HL-60 (cell line): ENCODE measurements at regions not wholly inside any gene's neighbourhood (a gene's known extent, or its start where the extent isn't known, plus 50 kb on each side); places are given as distances from the start of the nearest gene placed in this dataset.

Experiments used
- DNase-seq, 2 experiments: peaks; one replicate each; pipeline ENCODE4 v3.0.0-alpha.2; 2010 to 2020; ENCODE audit warnings: low read depth in 1 of 2, low spot score in 1 of 2
- H3K27ac ChIP-seq: fragments of 250-450 bp; sonication (Bioruptor Pico); replicated peaks from 2 replicates; pipeline ENCODE4 v1.5.1; 2020; ENCODE audit warnings: mild to moderate bottlenecking, moderate library complexity
- H3K27me3 ChIP-seq: fragments of 250-450 bp; sonication (Bioruptor Pico); 2 replicates; pipeline ENCODE4 v1.5.1; 2021; ENCODE audit warnings: mild to moderate bottlenecking, moderate library complexity; ENCODE audit not compliant: insufficient read depth, poor library complexity, severe bottlenecking
- H3K4me3 ChIP-seq: replicated peaks from 2 replicates; pipeline ENCODE4 v1.5.1; 2011; ENCODE audit warnings: mild to moderate bottlenecking, control low read depth, low read length; ENCODE audit not compliant: insufficient read depth
- GABPA ChIP-seq: IDR thresholded peaks from 2 replicates; pipeline ENCODE4 v1.6.1; 2012; ENCODE audit warnings: low read depth
- POLR2AphosphoS5 ChIP-seq: IDR thresholded peaks from 2 replicates; pipeline ENCODE4 v1.6.1; 2012; ENCODE audit warnings: low read depth
- SPI1 ChIP-seq: IDR thresholded peaks from 2 replicates; pipeline ENCODE4 v1.6.1; 2012; ENCODE audit warnings: low read depth, mild to moderate bottlenecking, borderline replicate concordance
- TF ChIP-seq, protein P1 (sequence below): IDR thresholded peaks from 2 replicates; pipeline ENCODE4 v1.6.1; 2012; ENCODE audit warnings: low read depth; ENCODE audit not compliant: insufficient replicate concordance
- TF ChIP-seq, protein P2 (sequence below): IDR thresholded peaks from one replicate; pipeline ENCODE4 v1.5.1; 2011; ENCODE audit warnings: low read length, control low read depth, inconsistent platforms; ENCODE audit not compliant: insufficient read depth

DNA sequence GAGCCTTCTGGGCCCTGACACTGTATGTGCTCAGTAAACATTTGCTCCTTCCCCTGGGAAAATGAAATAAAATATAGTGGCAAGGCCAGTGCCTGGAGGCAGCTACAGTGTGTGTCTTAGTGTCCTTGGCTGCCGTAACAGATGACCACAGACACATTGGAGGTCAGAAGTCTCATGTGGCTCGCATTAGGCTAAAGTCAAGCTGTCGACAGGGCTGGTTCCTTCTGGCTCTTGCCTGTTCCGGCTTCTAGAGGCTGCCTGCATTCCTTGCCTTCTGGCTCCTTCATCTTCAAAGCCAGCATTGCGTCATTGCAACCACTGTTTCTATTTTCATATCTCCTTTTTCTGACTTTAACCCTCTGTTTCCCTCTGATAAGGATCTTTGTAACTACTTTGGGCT is 83.6 kb upstream of the STX18 start:
- no peaks in the 10 kb centered on the region for H3K27me3 ChIP-seq
- no peak overlapping the region for H3K4me3 ChIP-seq
- no peak for DNase-seq
- no peak overlapping the region for H3K27ac ChIP-seq
- TF ChIP-seq SPI1 = no peak
- no peak for TF ChIP-seq GABPA
- no peak for TF ChIP-seq POLR2AphosphoS5
- TF ChIP-seq, protein P1, sequence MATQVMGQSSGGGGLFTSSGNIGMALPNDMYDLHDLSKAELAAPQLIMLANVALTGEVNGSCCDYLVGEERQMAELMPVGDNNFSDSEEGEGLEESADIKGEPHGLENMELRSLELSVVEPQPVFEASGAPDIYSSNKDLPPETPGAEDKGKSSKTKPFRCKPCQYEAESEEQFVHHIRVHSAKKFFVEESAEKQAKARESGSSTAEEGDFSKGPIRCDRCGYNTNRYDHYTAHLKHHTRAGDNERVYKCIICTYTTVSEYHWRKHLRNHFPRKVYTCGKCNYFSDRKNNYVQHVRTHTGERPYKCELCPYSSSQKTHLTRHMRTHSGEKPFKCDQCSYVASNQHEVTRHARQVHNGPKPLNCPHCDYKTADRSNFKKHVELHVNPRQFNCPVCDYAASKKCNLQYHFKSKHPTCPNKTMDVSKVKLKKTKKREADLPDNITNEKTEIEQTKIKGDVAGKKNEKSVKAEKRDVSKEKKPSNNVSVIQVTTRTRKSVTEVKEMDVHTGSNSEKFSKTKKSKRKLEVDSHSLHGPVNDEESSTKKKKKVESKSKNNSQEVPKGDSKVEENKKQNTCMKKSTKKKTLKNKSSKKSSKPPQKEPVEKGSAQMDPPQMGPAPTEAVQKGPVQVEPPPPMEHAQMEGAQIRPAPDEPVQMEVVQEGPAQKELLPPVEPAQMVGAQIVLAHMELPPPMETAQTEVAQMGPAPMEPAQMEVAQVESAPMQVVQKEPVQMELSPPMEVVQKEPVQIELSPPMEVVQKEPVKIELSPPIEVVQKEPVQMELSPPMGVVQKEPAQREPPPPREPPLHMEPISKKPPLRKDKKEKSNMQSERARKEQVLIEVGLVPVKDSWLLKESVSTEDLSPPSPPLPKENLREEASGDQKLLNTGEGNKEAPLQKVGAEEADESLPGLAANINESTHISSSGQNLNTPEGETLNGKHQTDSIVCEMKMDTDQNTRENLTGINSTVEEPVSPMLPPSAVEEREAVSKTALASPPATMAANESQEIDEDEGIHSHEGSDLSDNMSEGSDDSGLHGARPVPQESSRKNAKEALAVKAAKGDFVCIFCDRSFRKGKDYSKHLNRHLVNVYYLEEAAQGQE = no peak
- TF ChIP-seq, protein P2, sequence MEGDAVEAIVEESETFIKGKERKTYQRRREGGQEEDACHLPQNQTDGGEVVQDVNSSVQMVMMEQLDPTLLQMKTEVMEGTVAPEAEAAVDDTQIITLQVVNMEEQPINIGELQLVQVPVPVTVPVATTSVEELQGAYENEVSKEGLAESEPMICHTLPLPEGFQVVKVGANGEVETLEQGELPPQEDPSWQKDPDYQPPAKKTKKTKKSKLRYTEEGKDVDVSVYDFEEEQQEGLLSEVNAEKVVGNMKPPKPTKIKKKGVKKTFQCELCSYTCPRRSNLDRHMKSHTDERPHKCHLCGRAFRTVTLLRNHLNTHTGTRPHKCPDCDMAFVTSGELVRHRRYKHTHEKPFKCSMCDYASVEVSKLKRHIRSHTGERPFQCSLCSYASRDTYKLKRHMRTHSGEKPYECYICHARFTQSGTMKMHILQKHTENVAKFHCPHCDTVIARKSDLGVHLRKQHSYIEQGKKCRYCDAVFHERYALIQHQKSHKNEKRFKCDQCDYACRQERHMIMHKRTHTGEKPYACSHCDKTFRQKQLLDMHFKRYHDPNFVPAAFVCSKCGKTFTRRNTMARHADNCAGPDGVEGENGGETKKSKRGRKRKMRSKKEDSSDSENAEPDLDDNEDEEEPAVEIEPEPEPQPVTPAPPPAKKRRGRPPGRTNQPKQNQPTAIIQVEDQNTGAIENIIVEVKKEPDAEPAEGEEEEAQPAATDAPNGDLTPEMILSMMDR = no peak

DNA sequence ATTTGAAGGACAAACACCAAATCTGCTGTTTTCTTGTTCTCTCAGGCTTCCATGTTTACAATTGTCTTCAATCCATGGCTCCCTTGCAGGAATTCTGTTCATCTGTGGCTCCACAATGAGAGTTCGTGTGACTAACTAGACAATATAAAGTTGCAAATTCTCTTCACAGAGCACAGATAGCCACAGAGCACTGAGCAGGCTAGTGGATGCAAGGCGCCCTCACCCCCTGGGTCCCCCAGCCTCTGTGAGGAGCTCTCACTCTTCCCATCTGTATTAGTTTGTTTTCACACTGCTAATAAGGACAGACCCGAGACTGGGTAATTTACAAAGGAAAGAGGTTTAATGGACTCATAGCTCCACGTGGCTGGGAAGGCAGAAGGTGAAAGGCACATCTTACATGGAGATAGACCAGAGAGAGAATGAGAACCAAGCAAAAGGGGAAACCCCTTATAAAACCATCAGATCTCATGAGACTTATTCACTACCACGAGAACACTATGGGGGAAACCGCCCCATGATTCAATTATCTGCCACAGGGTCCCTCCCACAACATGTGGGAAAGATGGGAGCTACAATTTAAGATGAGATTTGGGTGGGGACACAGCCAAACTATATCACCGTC is 82.5 kb upstream of the STX18 start:
- H3K27ac ChIP-seq = no peak overlapping the region
- H3K27me3 ChIP-seq = no peaks in the 10 kb centered on the region
- no peak overlapping the region for H3K4me3 ChIP-seq
- DNase-seq = no peak
- TF ChIP-seq GABPA = no peak
- TF ChIP-seq SPI1 = no peak
- TF ChIP-seq, protein P1 = no peak
- TF ChIP-seq, protein P2 = no peak
- no peak for TF ChIP-seq POLR2AphosphoS5

DNA sequence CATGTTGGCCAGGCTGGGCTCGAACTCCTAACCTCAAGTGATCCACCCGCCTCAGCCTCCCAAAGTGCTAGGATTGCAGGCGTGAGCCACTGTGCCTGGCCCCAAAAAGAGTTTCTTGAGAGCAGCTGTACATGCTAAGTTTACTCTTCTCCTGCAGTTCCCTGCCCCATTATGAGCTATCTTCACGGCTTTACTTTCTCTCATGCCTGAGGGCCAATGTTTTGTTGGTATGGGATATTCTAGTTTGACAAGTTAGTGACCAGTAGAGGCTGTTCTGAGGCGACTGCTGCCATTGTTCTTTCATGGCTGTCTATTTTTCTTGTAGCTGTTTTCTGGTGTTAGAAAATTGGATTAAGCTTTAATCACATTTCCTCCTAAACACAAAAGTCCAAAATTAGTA is 78.0 kb upstream of the STX18 start:
- Histone ChIP-seq H3K4me3 (no peak overlapping the region), H3K27me3 (no peaks in the 10 kb centered on the region), H3K27ac (no peak overlapping the region)
- no peak for TF ChIP-seq POLR2AphosphoS5
- no peak for TF ChIP-seq GABPA
- TF ChIP-seq, protein P2 = no peak
- TF ChIP-seq, protein P1 = no peak
- no peak for TF ChIP-seq SPI1
- DNase-seq = no peak
